CD4-positive, CD25-positive, alpha-beta regulatory T cell (primary cell): ENCODE measurements at regions not wholly inside any gene's neighbourhood (a gene's known extent, or its start where the extent isn't known, plus 50 kb on each side); places are given as distances from the start of the nearest gene placed in this dataset.

Experiments used
- ATAC-seq, 2 donors: fragments of 150-1000 bp; cut with Tn5 transposase; one replicate each; pipeline ENCODE4 v1.10.0; 2021; ENCODE audit warnings: low read depth in 2 of 2, moderate number of reproducible peaks in 2 of 2, moderate library complexity in 1 of 2
- DNase-seq, 3 donors: peaks; one replicate each; pipeline versions ENCODE4 v3.0.0 to v3.0.0-alpha.2; 2012 to 2022; ENCODE audit warnings: mixed read lengths in 1 of 3
- H3K27ac ChIP-seq: one replicate; pipeline ENCODE4 v1.7.0; 2013; ENCODE audit warnings: mild to moderate bottlenecking, low read length; ENCODE audit not compliant: insufficient read depth, poor library complexity, severe bottlenecking
- H3K27me3 ChIP-seq: one replicate; pipeline ENCODE4 v1.7.0; 2013; ENCODE audit warnings: low read length; ENCODE audit not compliant: control insufficient read depth, insufficient read depth
- H3K36me3 ChIP-seq: one replicate; pipeline ENCODE4 v1.7.0; 2013; ENCODE audit warnings: mild to moderate bottlenecking, low read length, moderate library complexity; ENCODE audit not compliant: control insufficient read depth, insufficient read depth
- H3K4me1 ChIP-seq: 2 replicates; pipeline ENCODE4 v1.7.0; 2013; ENCODE audit warnings: mild to moderate bottlenecking, low read length; ENCODE audit not compliant: insufficient read depth, control insufficient read depth, poor library complexity, severe bottlenecking
- H3K4me3 ChIP-seq: one replicate; pipeline ENCODE4 v1.7.0; 2013; ENCODE audit warnings: low read depth, mild to moderate bottlenecking, low read length, moderate library complexity
- H3K9me3 ChIP-seq, 2 experiments: 1 replicate in 1 of 2; 2 replicates in 1 of 2; pipeline ENCODE4 v1.7.0; 2013; ENCODE audit warnings: low read length in 2 of 2, mild to moderate bottlenecking in 1 of 2, moderate library complexity in 1 of 2; ENCODE audit not compliant: control insufficient read depth in 2 of 2
- H3K27ac Mint-ChIP-seq, 3 donors: one replicate each; pipeline ENCODE4 v1.8.0; 2020 to 2022; ENCODE audit warnings: mild to moderate bottlenecking in 3 of 3, mixed read lengths in 3 of 3, moderate library complexity in 2 of 3
- H3K27me3 Mint-ChIP-seq: one replicate; pipeline ENCODE4 v1.8.0; 2022; ENCODE audit warnings: mild to moderate bottlenecking, mixed read lengths
- H3K36me3 Mint-ChIP-seq: one replicate; pipeline ENCODE4 v1.8.0; 2020; ENCODE audit warnings: mixed read lengths
- H3K4me1 Mint-ChIP-seq, 4 donors: one replicate each; pipeline ENCODE4 v1.8.0; 2020 to 2022; ENCODE audit warnings: mixed read lengths in 4 of 4, mild to moderate bottlenecking in 1 of 4
- H3K4me3 Mint-ChIP-seq, 4 donors: one replicate each; pipeline ENCODE4 v1.8.0; 2020 to 2022; ENCODE audit warnings: mild to moderate bottlenecking in 4 of 4, mixed read lengths in 4 of 4, moderate library complexity in 3 of 4
- H3K9me3 Mint-ChIP-seq, 7 donors: one replicate each; pipeline ENCODE4 v1.8.0; 2020 to 2022; ENCODE audit warnings: mixed read lengths in 7 of 7, mild to moderate bottlenecking in 3 of 7, moderate library complexity in 2 of 7

DNA sequence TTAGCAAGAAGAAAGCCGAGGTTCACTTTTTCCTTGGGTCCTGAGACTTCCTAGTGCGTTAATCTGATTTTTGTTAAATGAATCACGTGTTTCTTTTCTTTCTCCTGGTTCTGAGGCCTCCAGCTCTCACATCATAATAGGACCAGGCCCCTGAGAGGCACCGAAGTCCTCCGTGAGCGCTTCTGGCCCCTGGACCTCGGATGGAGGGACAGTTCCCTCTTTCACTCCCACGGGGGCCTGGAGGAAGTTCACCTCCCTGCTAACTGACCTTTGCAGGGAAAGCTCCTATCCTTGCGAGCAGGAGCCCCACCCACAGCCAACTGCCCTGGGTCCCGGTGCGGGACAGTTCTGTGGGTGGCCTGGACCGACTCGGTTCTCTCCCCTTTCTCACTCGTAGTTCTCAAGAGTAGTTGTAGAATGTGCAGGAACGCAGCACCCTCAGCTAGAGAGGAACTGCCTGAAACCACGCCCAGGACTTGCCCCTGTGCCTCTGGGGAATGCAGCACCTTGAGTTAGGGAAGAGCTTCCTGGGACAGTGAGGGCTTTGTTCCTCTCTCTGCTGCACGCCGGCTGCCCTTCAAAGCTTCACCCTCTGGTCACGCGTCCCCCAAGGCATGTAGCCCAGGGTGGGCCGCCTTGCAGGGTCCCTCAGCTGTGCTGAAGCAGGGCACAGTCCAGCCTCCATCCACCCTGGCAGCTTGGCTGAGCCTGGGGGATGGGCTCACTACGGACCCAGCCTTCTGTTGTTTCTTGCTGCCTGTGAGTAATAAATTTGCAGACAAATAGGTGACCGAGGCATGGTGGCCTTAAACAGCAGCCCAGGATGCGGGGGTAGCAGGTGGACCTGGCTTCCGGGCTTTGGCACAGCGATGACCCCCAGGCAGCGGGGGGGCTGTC lies 264.6 kb downstream of the ADGRD1 start:
- Mint-ChIP-seq H3K36me3 (no peaks in the 10 kb centered on the region), H3K9me3 (peaks cover 0 to 4% (median 0%) of the 10 kb centered on the region in 7 donors), H3K4me3 (no peak overlapping the region), H3K27me3 (peaks cover 10% of the 10 kb centered on the region), H3K27ac (no peak overlapping the region), H3K4me1 (peaks cover 0 to 6% (median 5%) of the 10 kb centered on the region in 4 donors)
- Histone ChIP-seq H3K27me3 (no peaks in the 10 kb centered on the region), H3K36me3 (no peaks in the 10 kb centered on the region), H3K9me3 (no peaks in the 10 kb centered on the region), H3K27ac (no peak overlapping the region), H3K4me1 (no peaks in the 10 kb centered on the region), H3K4me3 (no peak overlapping the region)
- no peak for DNase-seq
- no peak for ATAC-seq

DNA sequence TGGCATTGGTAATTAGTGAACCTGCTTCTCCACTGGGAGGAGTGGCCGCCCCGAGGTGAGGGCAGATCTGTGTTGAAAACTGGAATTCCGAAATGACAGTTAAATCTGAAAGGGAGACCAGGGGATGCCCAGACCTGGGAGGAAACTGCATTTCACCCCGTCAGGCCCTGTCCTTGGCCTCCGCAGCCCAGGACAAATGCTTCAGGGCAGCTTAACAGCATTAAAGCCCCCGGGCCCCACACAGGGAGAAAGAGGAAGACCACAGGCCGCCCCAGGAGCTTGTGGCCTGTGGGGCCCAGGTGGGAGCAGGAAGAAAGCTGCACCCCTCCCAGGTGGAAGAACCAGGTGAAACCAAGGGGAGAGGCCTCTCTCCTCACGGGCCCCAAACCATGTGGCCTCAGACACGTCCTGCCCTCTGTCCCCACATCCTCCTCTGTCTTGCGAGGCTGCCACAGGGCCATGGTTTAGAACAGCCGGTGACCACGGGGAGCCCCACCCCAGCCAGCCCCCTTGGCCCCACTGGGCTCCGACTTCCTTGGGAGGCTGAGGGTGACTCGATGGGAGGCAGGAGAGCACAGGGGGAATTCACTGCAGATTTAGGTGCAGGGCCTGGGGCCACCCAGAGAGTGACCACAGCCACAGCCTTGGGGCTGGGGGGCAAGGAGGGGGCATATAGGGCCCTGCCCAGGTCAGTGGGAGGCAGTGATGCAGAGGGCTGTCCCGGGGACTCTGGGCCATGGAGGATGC lies 265.4 kb downstream of the ADGRD1 start:
- ATAC-seq (no peak), DNase-seq (no peak)
- peaks cover 0 to 6% (median 5%) of the 10 kb centered on the region in 4 donors for H3K4me1 Mint-ChIP-seq
- H3K27ac ChIP-seq = no peak overlapping the region
- H3K4me1 ChIP-seq = no peaks in the 10 kb centered on the region
- H3K9me3 ChIP-seq = no peaks in the 10 kb centered on the region
- H3K4me3 ChIP-seq = no peak overlapping the region
- H3K36me3 Mint-ChIP-seq = no peaks in the 10 kb centered on the region
- H3K27ac Mint-ChIP-seq = no peak overlapping the region
- no peak overlapping the region for H3K4me3 Mint-ChIP-seq
- H3K9me3 Mint-ChIP-seq = peaks cover 0 to 3% (median 0%) of the 10 kb centered on the region in 7 donors
- peaks cover 10% of the 10 kb centered on the region for H3K27me3 Mint-ChIP-seq
- H3K36me3 ChIP-seq = no peaks in the 10 kb centered on the region
- H3K27me3 ChIP-seq = no peaks in the 10 kb centered on the region

DNA sequence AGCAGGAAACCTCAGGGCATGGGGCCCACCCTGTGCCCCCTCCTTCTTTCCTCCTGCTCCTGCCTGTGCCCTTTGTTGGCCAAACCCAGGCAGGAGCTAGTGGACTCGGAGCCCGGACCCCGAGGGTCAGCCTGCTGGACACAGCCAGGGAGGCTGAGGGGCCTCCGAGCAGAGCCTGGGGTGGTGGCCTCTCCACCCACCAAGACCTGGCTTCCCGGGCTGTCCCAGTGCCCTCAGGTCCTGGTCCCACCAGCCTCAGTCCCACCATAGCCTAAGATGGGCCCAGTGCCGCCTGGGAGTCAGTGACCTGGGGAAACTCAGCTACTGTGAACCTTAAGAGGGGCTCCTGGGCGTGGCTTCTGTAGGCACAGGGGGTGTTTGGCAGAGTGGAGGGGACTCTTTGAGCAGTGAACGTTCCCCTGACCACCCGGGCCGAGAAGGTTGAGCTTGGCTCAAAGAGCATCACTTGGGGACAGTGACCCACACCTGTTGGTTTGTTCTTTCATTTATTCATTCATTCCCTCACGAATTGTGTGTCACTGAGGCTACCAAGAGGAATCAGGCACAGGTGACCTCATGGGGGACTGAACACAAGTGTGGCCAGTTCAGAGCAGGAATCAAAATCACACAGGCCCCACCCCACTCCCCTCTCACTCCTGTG lies 266.1 kb downstream of the ADGRD1 start:
- Mint-ChIP-seq H3K4me3 (no peak overlapping the region), H3K27ac (no peak overlapping the region), H3K9me3 (no peaks in the 10 kb centered on the region), H3K27me3 (peaks cover 10% of the 10 kb centered on the region), H3K36me3 (no peaks in the 10 kb centered on the region), H3K4me1 (peaks cover 0 to 6% (median 5%) of the 10 kb centered on the region in 4 donors)
- Histone ChIP-seq H3K27me3 (no peaks in the 10 kb centered on the region), H3K4me1 (no peaks in the 10 kb centered on the region), H3K9me3 (no peaks in the 10 kb centered on the region), H3K36me3 (no peaks in the 10 kb centered on the region), H3K27ac (no peak overlapping the region), H3K4me3 (no peak overlapping the region)
- ATAC-seq (no peak), DNase-seq (no peak)

DNA sequence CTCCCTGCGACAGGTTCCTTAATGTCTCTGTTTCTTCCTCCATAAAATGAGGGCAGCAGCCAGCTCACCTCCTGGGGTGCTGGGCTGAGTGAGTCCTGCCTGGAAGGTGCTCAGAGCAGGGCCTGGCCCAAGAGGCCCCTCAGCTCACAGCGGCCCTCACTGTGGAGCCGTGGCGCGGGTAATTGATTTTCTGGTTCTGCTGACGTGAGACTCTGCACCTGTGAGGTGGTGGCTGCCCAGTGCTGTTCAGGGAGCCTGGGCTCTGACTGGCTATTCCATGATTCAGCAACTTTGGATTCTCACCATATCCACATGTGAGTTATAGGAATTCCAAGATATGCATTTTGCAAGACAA lies 266.6 kb downstream of the ADGRD1 start:
- Histone ChIP-seq H3K27ac (no peak overlapping the region), H3K9me3 (no peaks in the 10 kb centered on the region), H3K4me3 (no peak overlapping the region), H3K4me1 (no peaks in the 10 kb centered on the region), H3K27me3 (no peaks in the 10 kb centered on the region), H3K36me3 (no peaks in the 10 kb centered on the region)
- no peak overlapping the region for H3K4me3 Mint-ChIP-seq
- no peaks in the 10 kb centered on the region for H3K36me3 Mint-ChIP-seq
- H3K27ac Mint-ChIP-seq = no peak overlapping the region
- H3K9me3 Mint-ChIP-seq = no peaks in the 10 kb centered on the region
- DNase-seq (no peak), ATAC-seq (no peak)
- peaks cover 0 to 6% (median 5%) of the 10 kb centered on the region in 4 donors for H3K4me1 Mint-ChIP-seq
- peaks cover 10% of the 10 kb centered on the region for H3K27me3 Mint-ChIP-seq

DNA sequence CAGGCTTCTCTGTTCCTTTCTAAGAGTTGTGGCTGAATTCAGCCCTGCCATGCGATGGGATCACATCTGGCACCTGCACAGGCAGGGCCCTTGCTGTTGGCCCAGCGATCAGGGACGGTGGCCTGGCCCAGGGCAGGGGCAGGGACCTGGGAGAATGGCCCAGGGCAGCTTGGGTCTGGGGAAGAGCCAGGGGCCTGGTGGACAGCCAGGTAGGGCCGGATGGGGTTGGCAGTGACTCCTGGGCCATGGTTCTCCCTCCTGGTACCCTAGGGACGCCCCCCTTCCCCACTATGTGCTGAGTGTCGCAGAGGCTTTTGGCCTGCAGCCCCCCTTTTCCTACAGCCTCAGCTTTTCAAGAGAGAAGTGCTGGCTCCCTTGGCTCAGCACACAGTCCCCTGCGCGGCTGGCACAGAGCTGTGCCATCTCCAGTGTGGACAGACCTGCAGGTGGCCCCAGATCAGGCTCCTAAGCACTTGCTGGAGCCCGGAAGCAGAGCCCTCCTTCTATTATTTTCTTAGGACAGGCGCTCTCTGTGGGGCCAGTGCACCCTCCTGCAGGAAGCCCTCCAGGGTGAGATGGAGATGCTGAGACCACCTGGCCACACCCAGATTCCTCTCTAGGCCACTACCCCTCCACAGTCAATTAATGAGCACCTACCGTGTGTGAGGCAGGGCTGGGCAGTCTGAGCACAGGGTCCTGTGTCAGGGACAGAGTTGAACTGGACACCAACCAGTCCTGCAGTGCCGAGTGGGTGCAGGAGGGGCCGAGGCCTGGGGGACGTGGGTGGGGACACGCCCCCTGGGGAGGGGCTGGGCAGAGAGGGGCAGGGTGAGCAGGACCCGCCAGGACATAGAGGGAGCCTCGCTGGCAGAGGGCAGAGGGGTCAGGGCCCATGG lies 267.6 kb downstream of the ADGRD1 start:
- Mint-ChIP-seq H3K4me3 (no peak overlapping the region), H3K4me1 (peaks cover 0 to 6% (median 5%) of the 10 kb centered on the region in 4 donors), H3K36me3 (no peaks in the 10 kb centered on the region), H3K27me3 (peaks cover 10% of the 10 kb centered on the region), H3K9me3 (no peaks in the 10 kb centered on the region), H3K27ac (no peak overlapping the region)
- H3K27me3 ChIP-seq = no peaks in the 10 kb centered on the region
- no peak for DNase-seq
- no peak overlapping the region for H3K27ac ChIP-seq
- ATAC-seq = no peak
- no peak overlapping the region for H3K4me3 ChIP-seq
- no peaks in the 10 kb centered on the region for H3K9me3 ChIP-seq
- no peaks in the 10 kb centered on the region for H3K36me3 ChIP-seq
- no peaks in the 10 kb centered on the region for H3K4me1 ChIP-seq

DNA sequence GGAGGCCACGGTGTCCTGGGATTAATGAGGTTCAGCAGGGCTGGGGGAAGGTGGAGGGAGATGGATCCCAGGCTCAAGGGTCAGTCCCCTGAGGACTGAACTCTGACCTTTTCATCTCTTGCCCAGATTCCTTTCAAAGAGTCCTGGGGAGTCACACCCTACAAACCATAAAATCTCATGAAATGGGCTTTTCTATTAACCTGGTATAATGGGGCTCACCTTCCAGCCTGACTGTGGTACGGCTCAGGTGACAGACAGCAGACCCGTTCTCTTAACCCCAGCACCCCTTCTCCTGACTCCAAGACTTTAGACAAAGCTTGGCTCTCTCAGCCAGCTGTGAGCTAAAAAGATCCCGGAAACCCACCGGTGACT lies 268.2 kb downstream of the ADGRD1 start:
- H3K27me3 Mint-ChIP-seq = peaks cover 10% of the 10 kb centered on the region
- Histone ChIP-seq H3K4me1 (no peaks in the 10 kb centered on the region), H3K36me3 (no peaks in the 10 kb centered on the region), H3K9me3 (no peaks in the 10 kb centered on the region), H3K4me3 (no peak overlapping the region), H3K27ac (no peak overlapping the region), H3K27me3 (no peaks in the 10 kb centered on the region)
- no peaks in the 10 kb centered on the region for H3K9me3 Mint-ChIP-seq
- H3K4me3 Mint-ChIP-seq = peak overlapping the region in 2 of 4 donors; percentile 5 to 64
- H3K4me1 Mint-ChIP-seq = peaks cover 0 to 6% (median 5%) of the 10 kb centered on the region in 4 donors
- ATAC-seq = no peak
- DNase-seq = no peak
- H3K36me3 Mint-ChIP-seq = no peaks in the 10 kb centered on the region
- H3K27ac Mint-ChIP-seq = peak overlapping the region in 1 of 3 donors; percentile 66
